ENCODE measurements at regions not wholly inside any gene's neighbourhood (a gene's known extent, or its start where the extent isn't known, plus 50 kb on each side); places are given as distances from the start of the nearest gene placed in this dataset.

DNA sequence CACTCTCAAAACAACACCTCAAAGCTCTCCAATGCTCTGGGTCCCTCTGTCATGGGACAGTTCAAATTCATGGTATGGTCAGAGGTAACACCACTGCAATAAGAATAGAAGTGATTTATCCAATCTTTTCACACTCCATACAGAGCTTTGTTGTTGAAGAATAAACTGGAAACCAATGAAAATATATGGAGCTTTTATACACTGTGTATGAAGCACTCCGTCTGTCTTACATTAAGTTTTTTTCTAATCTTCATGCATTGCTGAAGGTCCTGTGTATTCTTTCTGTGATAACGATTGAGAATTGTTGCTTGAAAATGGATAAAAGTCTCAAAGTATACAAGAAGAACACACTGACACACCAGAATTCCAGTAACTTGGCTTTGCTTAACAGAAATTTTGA lies 603.7 kb upstream of the LUZP2 start:
- DNase-seq = no peak
- H3K4me3 Mint-ChIP-seq = no peak overlapping the region
- peaks cover 20% of the 10 kb centered on the region for H3K4me1 Mint-ChIP-seq (ENCODE audit: low read depth)
- H3K36me3 Mint-ChIP-seq (ENCODE audit: low read depth) = no peaks in the 10 kb centered on the region
- no peaks in the 10 kb centered on the region for H3K9me3 Mint-ChIP-seq
- H3K27me3 Mint-ChIP-seq (ENCODE audit: insufficient read depth) = 0 out of 2 replicates have a peak, but pooled peaks cover 2% of the 10 kb centered on the region
- TF ChIP-seq, protein P1, sequence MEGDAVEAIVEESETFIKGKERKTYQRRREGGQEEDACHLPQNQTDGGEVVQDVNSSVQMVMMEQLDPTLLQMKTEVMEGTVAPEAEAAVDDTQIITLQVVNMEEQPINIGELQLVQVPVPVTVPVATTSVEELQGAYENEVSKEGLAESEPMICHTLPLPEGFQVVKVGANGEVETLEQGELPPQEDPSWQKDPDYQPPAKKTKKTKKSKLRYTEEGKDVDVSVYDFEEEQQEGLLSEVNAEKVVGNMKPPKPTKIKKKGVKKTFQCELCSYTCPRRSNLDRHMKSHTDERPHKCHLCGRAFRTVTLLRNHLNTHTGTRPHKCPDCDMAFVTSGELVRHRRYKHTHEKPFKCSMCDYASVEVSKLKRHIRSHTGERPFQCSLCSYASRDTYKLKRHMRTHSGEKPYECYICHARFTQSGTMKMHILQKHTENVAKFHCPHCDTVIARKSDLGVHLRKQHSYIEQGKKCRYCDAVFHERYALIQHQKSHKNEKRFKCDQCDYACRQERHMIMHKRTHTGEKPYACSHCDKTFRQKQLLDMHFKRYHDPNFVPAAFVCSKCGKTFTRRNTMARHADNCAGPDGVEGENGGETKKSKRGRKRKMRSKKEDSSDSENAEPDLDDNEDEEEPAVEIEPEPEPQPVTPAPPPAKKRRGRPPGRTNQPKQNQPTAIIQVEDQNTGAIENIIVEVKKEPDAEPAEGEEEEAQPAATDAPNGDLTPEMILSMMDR (IDR thresholded peaks at IDR 0.05) = no peak
- H3K27ac Mint-ChIP-seq = no peak overlapping the region

DNA sequence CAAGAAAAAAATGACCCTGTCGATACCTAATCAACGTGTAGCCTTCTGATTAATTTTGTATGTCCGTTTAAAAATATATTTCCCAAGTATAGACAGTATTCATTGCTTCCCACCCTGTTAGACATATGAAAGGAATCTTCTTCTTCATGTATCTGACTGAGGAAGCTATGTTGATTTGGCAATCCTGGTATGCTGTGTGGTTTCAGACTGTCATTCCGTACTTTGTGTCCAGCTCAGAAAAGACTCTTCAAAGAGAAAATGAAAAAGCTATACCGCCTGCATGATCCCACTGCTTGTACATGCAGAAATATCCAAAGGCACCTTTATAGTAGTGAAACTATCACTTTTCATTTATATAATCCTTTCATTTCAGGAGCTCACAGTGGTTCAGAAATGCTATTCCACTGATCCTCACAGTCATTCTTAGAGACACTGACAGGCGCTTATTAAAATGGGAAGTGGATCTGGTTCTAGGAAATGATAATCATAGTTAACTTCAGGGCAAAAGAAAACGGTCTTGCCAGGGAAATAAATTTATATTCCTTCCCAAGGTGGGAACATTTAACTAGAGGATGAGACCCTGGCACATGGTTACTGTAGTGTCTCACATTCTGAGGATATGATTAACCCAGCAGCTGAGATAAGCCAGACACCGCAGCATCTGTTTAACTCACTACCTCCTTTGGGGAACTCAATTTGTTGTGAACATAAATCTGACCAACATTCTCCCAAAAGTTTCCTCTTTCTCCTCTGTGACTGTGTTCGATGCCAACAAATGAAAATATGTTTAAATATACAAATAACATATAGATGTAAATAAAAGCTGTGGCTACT lies 599.2 kb upstream of the LUZP2 start:
- Mint-ChIP-seq H3K36me3 (ENCODE audit: low read depth) (peaks cover 5% of the 10 kb centered on the region; the same call in 1 of the 2 replicates), H3K4me1 (ENCODE audit: low read depth) (peaks cover 57% of the 10 kb centered on the region), H3K9me3 (no peaks in the 10 kb centered on the region), H3K27me3 (ENCODE audit: insufficient read depth) (no peaks in the 10 kb centered on the region), H3K4me3 (peak overlapping the region; percentile 85), H3K27ac (peak overlapping the region; percentile 80)
- TF ChIP-seq, protein P1 (IDR thresholded peaks at IDR 0.05) = no peak
- DNase-seq = peak; percentile 88

DNA sequence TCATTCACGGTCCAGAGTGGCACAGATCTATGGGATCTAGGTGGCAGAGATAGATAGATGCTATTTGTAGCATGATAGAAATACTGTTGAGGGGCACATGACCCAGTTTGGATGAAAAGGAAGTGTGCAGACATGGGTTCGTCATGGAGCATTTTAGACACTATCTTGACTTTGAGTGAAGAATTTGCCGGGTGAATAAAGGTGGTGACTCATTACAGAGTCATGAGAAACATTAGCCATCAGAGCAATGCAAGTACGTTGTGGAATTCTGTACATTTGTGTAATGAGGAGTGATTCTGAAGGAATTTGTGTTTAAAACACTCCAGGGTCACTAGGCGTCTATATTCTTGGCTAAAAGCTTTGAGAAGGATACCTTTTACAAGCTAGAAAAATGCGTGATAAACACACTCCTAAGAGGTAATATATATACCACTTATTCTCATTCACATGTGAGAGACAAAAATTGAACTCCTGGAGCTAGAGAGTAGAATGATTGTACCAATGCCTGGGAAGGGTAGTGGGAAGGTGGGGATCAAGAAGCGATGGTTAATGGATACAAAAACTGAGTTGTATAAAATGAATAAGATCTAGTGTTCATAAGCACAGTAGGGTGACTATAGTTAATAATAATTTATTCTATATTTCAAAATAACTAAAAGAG lies 593.7 kb upstream of the LUZP2 start:
- Mint-ChIP-seq H3K36me3 (ENCODE audit: low read depth) (peaks cover 10% of the 10 kb centered on the region), H3K9me3 (no peaks in the 10 kb centered on the region), H3K27me3 (ENCODE audit: insufficient read depth) (no peaks in the 10 kb centered on the region), H3K4me1 (ENCODE audit: low read depth) (peaks cover 73% of the 10 kb centered on the region), H3K4me3 (peak overlapping the region; percentile 47), H3K27ac (peak overlapping the region; percentile 55)
- TF ChIP-seq, protein P1 (IDR thresholded peaks at IDR 0.05) = no peak
- DNase-seq = peak; percentile 84

DNA sequence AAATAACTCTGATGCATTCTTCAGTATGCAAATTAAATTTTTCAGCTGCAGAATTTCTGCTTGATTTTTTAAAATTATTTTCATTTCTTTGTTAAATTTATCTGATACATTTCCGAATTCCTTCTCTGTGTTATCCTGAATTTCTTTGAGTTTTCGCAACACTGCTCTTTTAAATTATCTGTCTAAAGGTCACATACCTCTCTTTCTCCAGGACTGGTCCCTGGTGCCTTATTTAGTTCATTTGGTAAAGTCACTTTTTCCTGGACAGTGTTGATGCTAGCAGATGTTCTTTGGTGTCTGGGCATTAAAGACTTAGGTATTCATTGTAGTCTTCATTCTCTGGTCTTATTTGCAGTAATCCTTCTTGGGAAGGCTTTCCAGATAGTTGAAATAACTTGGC lies 577.4 kb upstream of the LUZP2 start:
- no peak for DNase-seq
- H3K27ac Mint-ChIP-seq = no peak overlapping the region
- H3K27me3 Mint-ChIP-seq (ENCODE audit: insufficient read depth) = peaks cover 5% of the 10 kb centered on the region; the same call in 1 of the 2 replicates
- no peaks in the 10 kb centered on the region for H3K9me3 Mint-ChIP-seq
- H3K36me3 Mint-ChIP-seq (ENCODE audit: low read depth) = 0 out of 2 replicates have a peak, but pooled peaks cover 3% of the 10 kb centered on the region
- H3K4me3 Mint-ChIP-seq = no peak overlapping the region
- TF ChIP-seq, protein P1 (IDR thresholded peaks at IDR 0.05) = no peak
- H3K4me1 Mint-ChIP-seq (ENCODE audit: low read depth) = peaks cover 13% of the 10 kb centered on the region

DNA sequence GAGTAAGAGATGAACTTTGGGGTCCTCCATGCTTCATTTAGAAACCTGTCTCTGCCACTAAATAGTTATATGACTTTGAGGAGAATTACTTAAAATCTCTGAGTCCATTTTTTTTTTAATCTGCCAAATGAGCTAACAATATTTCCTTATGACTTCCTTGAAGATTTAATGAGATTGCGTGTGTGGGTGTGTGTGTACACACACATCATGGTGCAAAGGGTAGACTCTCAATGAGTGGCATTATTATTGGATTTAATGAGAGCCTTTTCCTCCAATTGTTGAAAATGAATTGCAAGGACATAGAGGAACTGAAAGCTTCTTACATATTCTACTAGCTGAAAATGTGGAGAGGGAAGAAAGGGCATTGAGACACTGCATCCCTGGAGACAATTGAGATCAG lies 573.5 kb upstream of the LUZP2 start:
- H3K4me3 Mint-ChIP-seq = no peak overlapping the region
- no peaks in the 10 kb centered on the region for H3K9me3 Mint-ChIP-seq
- peaks cover 13% of the 10 kb centered on the region for H3K4me1 Mint-ChIP-seq (ENCODE audit: low read depth)
- no peaks in the 10 kb centered on the region for H3K36me3 Mint-ChIP-seq (ENCODE audit: low read depth)
- TF ChIP-seq, protein P1 (IDR thresholded peaks at IDR 0.05) = no peak
- no peak overlapping the region for H3K27ac Mint-ChIP-seq
- H3K27me3 Mint-ChIP-seq (ENCODE audit: insufficient read depth) = peaks cover 5% of the 10 kb centered on the region; the same call in 1 of the 2 replicates
- no peak for DNase-seq

All from HFFc6 (cell line).